Memory B cell (primary cell): ENCODE measurements at regions not wholly inside any gene's neighbourhood (a gene's known extent, or its start where the extent isn't known, plus 50 kb on each side); places are given as distances from the start of the nearest gene placed in this dataset.
"Not testable (repeated sequence)": the region's sequence is repeated elsewhere in the genome, so short reads cannot be mapped to it uniquely, and the experiment has no call there.

ENCODE experiments used
- ATAC-seq: fragments of 150-1000 bp; cut with Tn5 transposase; 2 replicates; pipeline ENCODE4 v1.10.0; 2021; ENCODE audit warnings: low read depth, mild to moderate bottlenecking, moderate library complexity
- DNase-seq, 2 donors: peaks; one replicate each; pipeline ENCODE4 v3.0.0; 2022; ENCODE audit warnings: low spot score in 2 of 2
- H3K27ac Mint-ChIP-seq: one replicate; pipeline ENCODE4 v1.8.0; 2022; ENCODE audit warnings: mild to moderate bottlenecking, moderate library complexity, mixed read lengths
- H3K27me3 Mint-ChIP-seq: one replicate; pipeline ENCODE4 v1.8.0; 2022; ENCODE audit warnings: mixed read lengths
- H3K36me3 Mint-ChIP-seq: one replicate; pipeline ENCODE4 v1.8.0; 2022; ENCODE audit warnings: mild to moderate bottlenecking, mixed read lengths
- H3K4me1 Mint-ChIP-seq: one replicate; pipeline ENCODE4 v1.8.0; 2022; ENCODE audit warnings: mixed read lengths
- H3K4me3 Mint-ChIP-seq: one replicate; pipeline ENCODE4 v1.8.0; 2022; ENCODE audit warnings: mild to moderate bottlenecking, moderate library complexity, mixed read lengths
- H3K9me3 Mint-ChIP-seq: one replicate; pipeline ENCODE4 v1.8.0; 2022; ENCODE audit warnings: mixed read lengths

DNA sequence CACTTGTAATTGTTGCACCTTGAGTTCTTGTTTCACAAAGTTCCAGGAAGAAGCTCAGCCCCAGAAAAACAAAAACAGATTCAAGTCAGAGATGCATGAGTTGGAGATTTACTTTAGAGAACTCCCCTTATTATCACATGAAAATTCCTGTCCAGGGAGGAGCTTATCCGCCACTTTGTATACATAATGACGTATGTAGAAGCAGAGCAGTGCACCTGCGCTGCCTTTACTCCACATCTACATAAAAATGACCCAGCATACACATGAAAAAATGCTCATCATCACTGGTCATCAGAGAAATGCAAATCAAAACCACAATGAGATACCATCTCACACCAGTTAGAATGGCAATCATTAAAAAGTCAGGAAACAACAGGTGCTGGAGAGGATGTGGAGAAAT is 73.3 kb upstream of the ZSWIM2 start:
- not testable (repeated sequence) for H3K27me3 Mint-ChIP-seq, H3K9me3 Mint-ChIP-seq, H3K36me3 Mint-ChIP-seq, ATAC-seq, DNase-seq, H3K4me1 Mint-ChIP-seq, H3K27ac Mint-ChIP-seq, H3K4me3 Mint-ChIP-seq

DNA sequence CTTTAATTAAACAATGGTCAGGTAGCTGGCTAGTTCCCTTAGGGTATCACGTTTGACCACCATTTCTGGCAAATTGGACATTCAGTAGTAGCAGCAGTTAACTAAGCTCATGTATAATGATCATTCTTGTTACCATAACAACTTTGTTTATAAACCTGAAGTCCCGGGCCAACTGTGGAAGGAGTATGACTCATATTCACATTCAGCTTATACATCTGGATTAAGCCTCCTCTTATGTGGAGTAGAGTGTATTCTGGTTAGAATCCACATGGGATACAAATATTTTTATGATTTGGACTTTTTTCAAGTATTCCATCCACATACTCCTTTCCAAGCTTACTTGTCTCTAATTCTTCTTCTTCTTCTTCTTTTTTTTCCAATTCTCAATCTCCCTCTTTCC is 70.3 kb upstream of the ZSWIM2 start:
- Mint-ChIP-seq H3K27ac (no peak overlapping the region), H3K9me3 (no peaks in the 10 kb centered on the region), H3K4me1 (no peaks in the 10 kb centered on the region), H3K4me3 (no peak overlapping the region), H3K27me3 (no peaks in the 10 kb centered on the region), H3K36me3 (no peaks in the 10 kb centered on the region)
- no peak for ATAC-seq
- no peak for DNase-seq

DNA sequence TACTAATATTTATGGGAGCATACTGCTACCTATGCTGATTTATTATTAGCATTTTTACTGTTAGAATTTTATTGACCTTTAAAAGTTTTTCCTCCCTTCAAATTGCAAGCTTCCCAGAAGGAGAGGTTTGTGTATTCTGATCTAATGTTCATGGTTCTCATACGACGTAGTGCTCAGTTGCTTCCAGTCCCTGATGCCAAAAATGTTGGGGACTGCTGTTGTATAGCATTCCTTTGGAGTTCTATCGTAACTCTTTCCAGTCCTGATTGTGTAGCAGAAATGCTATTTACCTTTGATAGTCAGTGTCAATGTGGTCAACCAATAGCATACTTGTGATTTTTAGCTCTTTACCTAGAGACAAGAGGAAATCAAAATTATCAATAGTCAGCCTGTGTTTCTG is 69.5 kb upstream of the ZSWIM2 start:
- no peak overlapping the region for H3K4me3 Mint-ChIP-seq
- DNase-seq (no peak), ATAC-seq (no peak)
- no peaks in the 10 kb centered on the region for H3K36me3 Mint-ChIP-seq
- no peaks in the 10 kb centered on the region for H3K27me3 Mint-ChIP-seq
- no peak overlapping the region for H3K27ac Mint-ChIP-seq
- no peaks in the 10 kb centered on the region for H3K9me3 Mint-ChIP-seq
- no peaks in the 10 kb centered on the region for H3K4me1 Mint-ChIP-seq

DNA sequence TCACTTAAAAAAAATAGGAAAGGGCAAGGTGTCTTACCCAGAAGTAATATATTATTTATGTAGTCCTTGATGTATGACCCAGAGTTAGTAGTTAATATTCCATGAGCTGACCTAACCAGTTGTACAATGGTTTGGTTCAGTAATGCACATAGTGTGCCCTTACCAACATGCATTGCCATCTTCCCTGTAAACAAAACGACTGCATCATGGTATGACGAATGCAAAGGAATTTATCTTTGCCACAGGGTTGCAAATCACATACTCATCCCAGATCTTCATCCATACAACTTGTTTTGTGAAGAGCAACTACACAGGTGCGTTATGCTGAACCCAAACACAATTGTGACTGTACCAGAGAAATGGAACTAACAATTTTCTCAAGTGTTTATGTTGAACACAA is 68.9 kb upstream of the ZSWIM2 start:
- H3K4me1 Mint-ChIP-seq, result no peaks in the 10 kb centered on the region
- DNase-seq (no peak), ATAC-seq (no peak)
- H3K9me3 Mint-ChIP-seq, result no peaks in the 10 kb centered on the region
- H3K27ac Mint-ChIP-seq, result no peak overlapping the region
- H3K27me3 Mint-ChIP-seq, result no peaks in the 10 kb centered on the region
- no peak overlapping the region for H3K4me3 Mint-ChIP-seq
- H3K36me3 Mint-ChIP-seq, result no peaks in the 10 kb centered on the region

DNA sequence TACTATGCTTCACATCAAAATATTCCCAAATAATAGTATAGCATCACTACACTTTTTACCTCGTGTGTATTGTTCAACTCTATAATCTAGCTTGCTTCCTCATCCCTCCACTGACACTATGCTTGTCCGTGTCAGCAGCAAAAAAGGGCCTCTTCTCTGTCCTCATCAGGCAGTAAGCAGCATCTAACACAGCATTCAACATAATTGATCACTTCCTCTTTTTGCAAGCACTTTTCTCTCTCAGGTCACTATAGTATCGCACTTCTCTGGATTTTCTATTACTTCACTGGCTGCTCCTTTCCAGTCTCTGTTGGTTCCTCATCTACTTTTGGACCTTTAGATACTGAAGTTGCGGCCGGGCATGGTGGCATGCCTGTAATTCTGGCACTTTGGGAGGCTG is 64.9 kb upstream of the ZSWIM2 start:
- Mint-ChIP-seq H3K27ac (no peak overlapping the region), H3K27me3 (no peaks in the 10 kb centered on the region), H3K9me3 (no peaks in the 10 kb centered on the region), H3K36me3 (no peaks in the 10 kb centered on the region), H3K4me1 (no peaks in the 10 kb centered on the region), H3K4me3 (no peak overlapping the region)
- no peak for DNase-seq
- ATAC-seq, result no peak

DNA sequence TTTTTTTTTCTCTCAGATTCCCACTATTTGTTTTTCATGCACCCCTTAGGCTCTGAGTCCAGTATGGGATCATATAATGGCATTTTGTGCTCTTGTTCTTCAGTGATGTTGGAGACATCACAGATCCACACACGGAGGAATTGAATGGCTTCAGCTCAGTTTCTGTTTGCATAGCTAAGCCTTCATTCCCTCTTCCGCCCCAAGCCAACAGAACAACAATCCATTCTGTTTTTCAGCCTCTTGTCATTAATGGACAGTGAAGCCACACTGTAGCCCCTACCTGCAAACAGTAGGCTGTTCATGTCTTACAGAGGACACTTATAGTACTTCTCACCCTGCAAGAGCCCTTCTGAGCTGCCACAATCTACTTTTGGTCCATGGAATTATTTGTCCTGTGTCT is 64.0 kb upstream of the ZSWIM2 start:
- Mint-ChIP-seq H3K36me3 (no peaks in the 10 kb centered on the region), H3K4me3 (no peak overlapping the region), H3K27me3 (no peaks in the 10 kb centered on the region), H3K4me1 (no peaks in the 10 kb centered on the region), H3K27ac (no peak overlapping the region), H3K9me3 (no peaks in the 10 kb centered on the region)
- DNase-seq, result no peak
- no peak for ATAC-seq

DNA sequence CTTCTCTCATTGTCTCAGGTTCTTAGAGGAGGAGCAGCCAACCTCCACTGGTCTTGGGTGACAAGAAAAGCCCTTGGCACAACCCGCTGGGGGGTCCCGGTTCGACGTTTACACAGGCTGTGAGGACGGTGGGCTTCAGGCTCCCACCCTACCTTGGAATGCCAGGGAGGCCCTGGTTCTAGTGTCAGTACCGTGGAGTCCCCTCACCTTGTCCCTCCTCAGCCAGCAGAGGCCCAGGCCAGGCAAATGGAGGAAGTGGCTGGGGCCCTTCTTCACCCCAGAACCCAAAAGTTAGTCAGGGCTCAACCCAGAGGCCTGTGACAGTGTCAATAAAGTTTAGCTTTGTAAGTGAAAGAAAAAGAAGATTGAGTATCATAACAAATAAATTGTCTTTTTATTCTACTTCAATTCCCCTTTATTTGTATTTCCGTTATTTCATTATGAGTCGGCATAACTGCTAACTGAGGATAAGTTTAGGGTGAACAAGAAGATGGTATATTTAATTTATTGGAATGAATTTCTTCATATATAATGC is 62.6 kb upstream of the ZSWIM2 start:
- Mint-ChIP-seq H3K9me3 (no peaks in the 10 kb centered on the region), H3K36me3 (no peaks in the 10 kb centered on the region), H3K4me1 (no peaks in the 10 kb centered on the region), H3K27me3 (no peaks in the 10 kb centered on the region), H3K27ac (no peak overlapping the region), H3K4me3 (no peak overlapping the region)
- ATAC-seq (no peak), DNase-seq (no peak)

DNA sequence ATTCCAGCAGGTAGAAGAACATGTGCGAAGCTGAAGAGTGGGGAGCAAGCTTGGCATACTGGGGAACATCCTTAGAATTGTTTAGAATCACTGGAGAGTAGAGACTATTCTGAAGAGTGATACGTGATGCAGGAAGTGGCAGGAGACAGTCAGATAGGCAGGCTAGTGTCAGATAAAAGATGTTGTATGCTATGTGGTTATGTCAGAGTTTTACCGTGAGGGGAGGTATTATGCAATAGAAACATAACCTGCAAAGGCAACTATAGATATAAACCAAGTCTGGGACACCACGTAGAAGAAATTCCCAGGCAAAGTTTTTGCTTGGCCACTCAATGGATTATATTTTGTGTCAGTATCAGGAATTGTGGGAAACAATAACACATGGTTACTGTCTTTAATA is 62.0 kb upstream of the ZSWIM2 start:
- H3K4me1 Mint-ChIP-seq, result no peaks in the 10 kb centered on the region
- H3K27me3 Mint-ChIP-seq, result no peaks in the 10 kb centered on the region
- H3K36me3 Mint-ChIP-seq, result no peaks in the 10 kb centered on the region
- ATAC-seq (no peak), DNase-seq (no peak)
- no peak overlapping the region for H3K27ac Mint-ChIP-seq
- H3K9me3 Mint-ChIP-seq, result no peaks in the 10 kb centered on the region
- no peak overlapping the region for H3K4me3 Mint-ChIP-seq

DNA sequence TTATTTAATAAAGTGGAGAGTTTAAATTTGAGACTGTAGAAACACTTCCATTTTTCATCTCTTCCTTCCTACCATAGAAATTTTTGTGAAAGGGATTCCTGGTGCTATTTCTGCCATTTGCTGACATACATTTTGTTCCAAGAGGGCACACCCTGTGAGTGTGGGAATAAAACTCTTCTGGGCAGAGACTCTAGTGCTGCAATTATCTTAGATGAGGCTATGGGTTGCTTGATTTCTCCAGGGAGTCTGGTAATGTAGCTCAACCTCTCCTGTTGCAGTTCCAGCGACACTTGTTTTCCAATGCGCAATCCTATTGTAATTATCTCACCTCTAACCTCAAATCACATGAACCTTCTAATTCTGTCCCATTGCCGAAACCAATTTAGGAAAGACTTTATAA is 60.1 kb upstream of the ZSWIM2 start:
- no peaks in the 10 kb centered on the region for H3K36me3 Mint-ChIP-seq
- DNase-seq (no peak), ATAC-seq (no peak)
- H3K4me1 Mint-ChIP-seq, result no peaks in the 10 kb centered on the region
- no peak overlapping the region for H3K27ac Mint-ChIP-seq
- no peaks in the 10 kb centered on the region for H3K27me3 Mint-ChIP-seq
- no peak overlapping the region for H3K4me3 Mint-ChIP-seq
- no peaks in the 10 kb centered on the region for H3K9me3 Mint-ChIP-seq

DNA sequence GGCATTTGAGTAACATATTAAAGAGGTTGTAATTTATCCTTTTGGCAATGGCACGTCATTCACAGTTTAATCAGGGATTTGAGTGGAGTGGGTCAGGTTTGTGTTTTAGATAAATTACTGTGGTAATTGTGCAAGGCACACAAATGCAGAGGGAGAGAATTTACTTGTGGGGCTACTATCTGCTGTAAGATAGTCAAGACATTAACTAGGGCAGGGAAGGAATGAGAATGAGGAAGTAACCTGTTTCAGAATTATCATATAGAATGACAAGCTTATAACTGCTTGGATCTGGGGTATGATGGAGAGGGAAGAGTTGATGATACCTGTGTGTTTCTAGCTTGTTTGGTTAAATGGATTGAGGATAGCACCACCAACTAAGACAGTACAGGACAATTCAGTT is 58.9 kb upstream of the ZSWIM2 start:
- no peaks in the 10 kb centered on the region for H3K36me3 Mint-ChIP-seq
- H3K27me3 Mint-ChIP-seq, result no peaks in the 10 kb centered on the region
- H3K27ac Mint-ChIP-seq, result no peak overlapping the region
- H3K4me1 Mint-ChIP-seq, result no peaks in the 10 kb centered on the region
- no peak for DNase-seq
- no peak for ATAC-seq
- no peak overlapping the region for H3K4me3 Mint-ChIP-seq
- no peaks in the 10 kb centered on the region for H3K9me3 Mint-ChIP-seq

DNA sequence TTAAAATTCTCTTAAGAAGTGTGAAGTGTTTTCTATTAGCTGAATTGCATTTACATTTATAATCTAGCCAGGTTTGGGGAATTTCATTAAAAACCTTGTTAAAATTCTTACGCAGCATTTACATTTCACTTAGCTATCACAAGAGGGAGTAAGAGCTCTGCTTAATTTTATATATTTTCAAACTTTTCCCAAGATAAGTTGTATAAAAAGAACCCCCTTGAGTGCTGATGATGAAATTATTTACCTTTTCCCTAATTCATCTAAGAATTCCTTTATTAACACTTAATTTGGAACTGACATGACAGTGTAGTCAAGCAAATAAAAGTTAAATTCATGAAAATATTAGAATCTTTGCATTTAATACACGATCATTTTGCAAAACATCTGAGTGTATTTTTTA is 54.2 kb upstream of the ZSWIM2 start:
- H3K27ac Mint-ChIP-seq, result no peak overlapping the region
- H3K4me3 Mint-ChIP-seq, result no peak overlapping the region
- ATAC-seq (no peak), DNase-seq (no peak)
- H3K9me3 Mint-ChIP-seq, result peaks cover 3% of the 10 kb centered on the region
- no peaks in the 10 kb centered on the region for H3K36me3 Mint-ChIP-seq
- no peaks in the 10 kb centered on the region for H3K27me3 Mint-ChIP-seq
- H3K4me1 Mint-ChIP-seq, result no peaks in the 10 kb centered on the region
